IMR-90 (cell line): ENCODE measurements at regions not wholly inside any gene's neighbourhood (a gene's known extent, or its start where the extent isn't known, plus 50 kb on each side); places are given as distances from the start of the nearest gene placed in this dataset.

ENCODE experiments used
- ATAC-seq: fragments of 200-7000 bp; cut with Tn5 transposase; 2 replicates; pipeline ENCODE4 v1.9.1; 2020; ENCODE audit warnings: low read depth, mild to moderate bottlenecking, moderate library complexity
- BruUV-seq: library from RNA; stranded (reverse); fragments of 400-500 nt; replicated peaks from 2 replicates; lab custom pipeline; 2021; lab: Mats Ljungman, UMichigan
- CTCF ChIA-PET: fragments of 300-600 bp; formaldehyde crosslinking; extraction: SDS; loops from one replicate; lab custom pipeline; 2021; ENCODE audit warnings: antibody characterized with exemption; lab: Yijun Ruan, JAX
- POLR2A ChIA-PET: fragments of 300-600 bp; sonication (Branson Sonifier 250); formaldehyde crosslinking; loops from one replicate; lab custom pipeline; 2022; ENCODE audit warnings: antibody characterized with exemption; ENCODE audit not compliant: unreplicated experiment; lab: Charles Lee
- DNase-seq: peaks from one replicate; pipeline ENCODE4 v3.0.0; 2013
- H2AFZ ChIP-seq: replicated peaks from 2 replicates; pipeline ENCODE3; 2013; ENCODE audit warnings: low read length, mild to moderate bottlenecking; ENCODE audit not compliant: poor library complexity
- H2AK5ac ChIP-seq: 2 replicates; pipeline ENCODE4 v1.6.1; 2013; ENCODE audit warnings: low read depth, low read length, inconsistent platforms
- H2AK9ac ChIP-seq: replicated peaks from 2 replicates; pipeline ENCODE3; 2013; ENCODE audit warnings: mild to moderate bottlenecking, low read depth, low read length, moderate library complexity; ENCODE audit not compliant: poor library complexity
- H2BK120ac ChIP-seq: 2 replicates; pipeline ENCODE4 v1.6.1; 2013; ENCODE audit warnings: low read depth, low read length, inconsistent platforms
- H2BK15ac ChIP-seq: 3 replicates; pipeline ENCODE4 v1.6.1; 2013; ENCODE audit warnings: low read depth, low read length, inconsistent platforms
- H2BK20ac ChIP-seq: 2 replicates; pipeline ENCODE4 v1.6.1; 2013; ENCODE audit warnings: low read depth, mild to moderate bottlenecking, inconsistent platforms, low read length, moderate library complexity
- H2BK5ac ChIP-seq: 2 replicates; pipeline ENCODE4 v1.6.1; 2013; ENCODE audit warnings: mild to moderate bottlenecking, low read depth, low read length, inconsistent platforms; ENCODE audit not compliant: poor library complexity, severe bottlenecking
- H3K14ac ChIP-seq: replicated peaks from 2 replicates; pipeline ENCODE4 v1.6.1; 2013; ENCODE audit warnings: low read depth, low read length, inconsistent platforms
- H3K18ac ChIP-seq: 2 replicates; pipeline ENCODE4 v1.6.1; 2013; ENCODE audit warnings: low read depth, low read length, control low read depth
- H3K23ac ChIP-seq: 2 replicates; pipeline ENCODE4 v1.6.1; 2013; ENCODE audit warnings: low read depth, low read length, inconsistent platforms
- H3K27ac ChIP-seq: 2 replicates; pipeline ENCODE4 v1.5.1; 2013; ENCODE audit warnings: mild to moderate bottlenecking, control low read depth, low read length; ENCODE audit not compliant: insufficient read depth
- H3K27me3 ChIP-seq: 2 replicates; pipeline ENCODE4 v1.6.1; 2013; ENCODE audit warnings: low read length; ENCODE audit not compliant: control insufficient read depth, insufficient read depth
- H3K36me3 ChIP-seq: 2 replicates; pipeline ENCODE4 v1.6.1; 2013; ENCODE audit warnings: low read length, mixed read lengths; ENCODE audit not compliant: control insufficient read depth, insufficient read depth
- H3K4ac ChIP-seq: 2 replicates; pipeline ENCODE4 v1.6.1; 2013; ENCODE audit warnings: low read depth, low read length, inconsistent platforms
- H3K4me1 ChIP-seq: 2 replicates; pipeline ENCODE4 v1.6.1; 2013; ENCODE audit warnings: low read length, mixed read lengths; ENCODE audit not compliant: control insufficient read depth, insufficient read depth
- H3K4me2 ChIP-seq: 2 replicates; pipeline ENCODE4 v1.6.1; 2013; ENCODE audit warnings: low read depth, mild to moderate bottlenecking, control low read depth, low read length, moderate library complexity
- H3K4me3 ChIP-seq: 2 replicates; pipeline ENCODE4 v1.5.1; 2013; ENCODE audit warnings: low read depth, mild to moderate bottlenecking, control low read depth, low read length, moderate library complexity; ENCODE audit not compliant: insufficient read depth
- H3K56ac ChIP-seq: 2 replicates; pipeline ENCODE4 v1.6.1; 2013; ENCODE audit warnings: low read length, inconsistent platforms; ENCODE audit not compliant: insufficient read depth; ENCODE audit errors: extremely low read depth
- H3K79me1 ChIP-seq, 2 experiments: 2 replicates each; pipeline ENCODE4 v1.6.1; 2013; ENCODE audit warnings: low read length in 2 of 2, inconsistent platforms in 1 of 2, low read depth in 1 of 2
- H3K9ac ChIP-seq: 2 replicates; pipeline ENCODE4 v1.6.1; 2013; ENCODE audit warnings: low read depth, low read length, control low read depth
- H3K9me1 ChIP-seq: 2 replicates; pipeline ENCODE4 v1.6.1; 2013; ENCODE audit warnings: low read length, inconsistent platforms; ENCODE audit not compliant: insufficient read depth
- H3K9me3 ChIP-seq: 2 replicates; pipeline ENCODE4 v1.6.1; 2013; ENCODE audit warnings: low read length; ENCODE audit not compliant: control insufficient read depth, insufficient read depth
- H4K20me1 ChIP-seq: 2 replicates; pipeline ENCODE4 v1.6.1; 2013; ENCODE audit warnings: low read length, inconsistent platforms; ENCODE audit not compliant: insufficient read depth
- H4K5ac ChIP-seq: 2 replicates; pipeline ENCODE4 v1.6.1; 2013; ENCODE audit warnings: mild to moderate bottlenecking, low read depth, low read length, control low read depth
- H4K8ac ChIP-seq, 2 experiments: 2 replicates each; pipeline ENCODE4 v1.6.1; 2013; ENCODE audit warnings: low read depth in 2 of 2, low read length in 2 of 2, control low read depth in 1 of 2, inconsistent platforms in 1 of 2
- H4K91ac ChIP-seq: 2 replicates; pipeline ENCODE4 v1.6.1; 2013; ENCODE audit warnings: low read depth, low read length, inconsistent platforms; ENCODE audit not compliant: insufficient read depth
- POLR2A ChIP-seq: IDR thresholded peaks from 2 replicates; pipeline ENCODE4 v1.6.1; 2012; ENCODE audit warnings: mild to moderate bottlenecking, low read depth, low read length
- dilution Hi-C: fragments of 300-500 bp; cut with HindIII; formaldehyde crosslinking; loops from one replicate; pipeline ENCODE4 v1.14.3; 2018; ENCODE audit warnings: low sequenced_read_pairs; ENCODE audit not compliant: unreplicated experiment
- in situ Hi-C: fragments of 300-500 bp; cut with MboI; formaldehyde crosslinking; loops from 3 replicates; pipeline ENCODE4 v1.14.3; 2019; ENCODE audit warnings: low sequenced_read_pairs, inconsistent platforms, mixed read lengths
- intact Hi-C: fragments of 100-400 bp; cut with micrococcal nuclease; formaldehyde crosslinking; loops from 2 replicates; pipeline ENCODE4 v1.10.0; 2022

DNA sequence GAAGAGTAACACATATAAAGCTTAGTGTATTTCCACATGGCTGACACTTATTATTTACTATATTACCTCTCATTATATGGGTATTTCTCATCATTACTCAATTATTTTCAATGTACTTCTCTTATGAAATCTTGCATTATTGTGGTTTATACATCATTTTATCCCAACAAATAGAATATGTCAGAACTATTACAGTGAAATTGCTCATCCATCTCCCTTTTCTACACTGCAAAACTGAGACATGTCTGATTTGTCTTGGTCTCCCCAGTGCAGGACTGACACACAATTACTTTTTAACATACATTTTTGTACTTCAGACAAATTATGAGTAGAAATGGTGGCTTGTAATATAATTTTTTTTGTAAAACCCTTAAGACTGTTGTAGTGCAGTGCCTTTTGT, 600.9 kb downstream of the PLCL1 start:
- no peak for ATAC-seq
- Histone ChIP-seq H2BK120ac (no peak overlapping the region), H3K14ac (no peak overlapping the region), H2BK20ac (no peak overlapping the region), H3K4me1 (no peaks in the 10 kb centered on the region), H2AK5ac (no peak overlapping the region), H3K9me1 (no peaks in the 10 kb centered on the region), H3K23ac (no peak overlapping the region), H2BK5ac (no peak overlapping the region), H3K4me3 (no peak overlapping the region), H3K4me2 (no peak overlapping the region), H3K9ac (no peak overlapping the region), H4K20me1 (no peaks in the 10 kb centered on the region), H3K27me3 (no peaks in the 10 kb centered on the region), H3K36me3 (no peaks in the 10 kb centered on the region), H4K5ac (no peak overlapping the region), H3K79me1 (no peaks in the 10 kb centered on the region), H2AK9ac (no peak overlapping the region), H3K9me3 (no peaks in the 10 kb centered on the region), H3K56ac (no peak overlapping the region), H2AFZ (no peak overlapping the region), H4K91ac (no peak overlapping the region), H3K27ac (no peak overlapping the region), H2BK15ac (no peak overlapping the region), H3K4ac (no peak overlapping the region), H4K8ac (no peak overlapping the region), H3K18ac (no peak overlapping the region)
- POLR2A ChIA-PET: no interaction called here
- dilution Hi-C loops: no loop called here
- BruUV-seq: no TSS peak
- TF ChIP-seq POLR2A: no peak
- in situ Hi-C loops: no loop called here
- intact Hi-C loops: loop anchor here (1.0 kb wide), 1 partner anchor 16 kb away; no protein-coding TSS in a partner anchor
- CTCF ChIA-PET: no interaction called here
- no peak for DNase-seq
